CD4-positive, alpha-beta T cell (primary cell): ENCODE measurements at regions not wholly inside any gene's neighbourhood (a gene's known extent, or its start where the extent isn't known, plus 50 kb on each side); places are given as distances from the start of the nearest gene placed in this dataset.

Source experiments
- ATAC-seq: fragments of 200-7000 bp; cut with Tn5 transposase; one replicate; pipeline ENCODE4 v1.10.0; 2022; ENCODE audit warnings: mild to moderate bottlenecking; ENCODE audit not compliant: poor library complexity
- CTCF ChIA-PET: fragments of 350-600 bp; sonication (Branson Sonifier 250); formaldehyde crosslinking; loops from one replicate; lab custom pipeline; 2021; ENCODE audit warnings: antibody characterized with exemption, inconsistent platforms; lab: Charles Lee
- POLR2A ChIA-PET: fragments of 350-600 bp; sonication (Branson Sonifier 250); formaldehyde crosslinking; loops from one replicate; lab custom pipeline; 2021; ENCODE audit warnings: antibody characterized with exemption, inconsistent platforms; lab: Charles Lee
- DNase-seq, 14 experiments: peaks; one replicate each; pipeline ENCODE4 v3.0.0-alpha.2; 2013 to 2020; ENCODE audit warnings: mixed read lengths in 2 of 14
- H3K27ac ChIP-seq, 2 donors: one replicate each; pipeline versions ENCODE4 v1.5.1 to v1.7.0; 2013; ENCODE audit warnings: low read length in 2 of 2, low read depth in 1 of 2, mild to moderate bottlenecking in 1 of 2
- H3K27me3 ChIP-seq, 2 experiments: 1 replicate in 1 of 2; 2 replicates in 1 of 2; pipeline versions ENCODE4 v1.6.1 to v1.7.0; 2013; ENCODE audit warnings: low read length in 2 of 2, control low read depth in 1 of 2, mild to moderate bottlenecking in 1 of 2, moderate library complexity in 1 of 2; ENCODE audit not compliant: insufficient read depth in 2 of 2, control insufficient read depth in 1 of 2
- H3K36me3 ChIP-seq: one replicate; pipeline ENCODE4 v1.6.1; 2013; ENCODE audit warnings: low read length, control low read depth; ENCODE audit not compliant: insufficient read depth
- H3K4me1 ChIP-seq: one replicate; pipeline ENCODE4 v1.6.1; 2013; ENCODE audit warnings: low read length, control low read depth; ENCODE audit not compliant: insufficient read depth
- H3K4me3 ChIP-seq: one replicate; pipeline ENCODE4 v1.5.1; 2013; ENCODE audit warnings: mild to moderate bottlenecking, low read length, moderate library complexity
- H3K9me3 ChIP-seq, 2 experiments: 1 replicate in 1 of 2; 2 replicates in 1 of 2; pipeline versions ENCODE4 v1.6.1 to v1.7.0; 2013; ENCODE audit warnings: low read length in 2 of 2, mild to moderate bottlenecking in 2 of 2, control low read depth in 1 of 2, moderate library complexity in 1 of 2; ENCODE audit not compliant: control insufficient read depth in 1 of 2, insufficient read depth in 1 of 2
- H3K27ac Mint-ChIP-seq: one replicate; pipeline ENCODE4 v1.8.0; 2020; ENCODE audit warnings: mixed read lengths
- H3K27me3 Mint-ChIP-seq: one replicate; pipeline ENCODE4 v1.8.0; 2021; ENCODE audit warnings: mixed read lengths
- H3K36me3 Mint-ChIP-seq: one replicate; pipeline ENCODE4 v1.8.0; 2021; ENCODE audit warnings: low read depth, mixed read lengths
- H3K4me1 Mint-ChIP-seq: one replicate; pipeline ENCODE4 v1.8.0; 2021; ENCODE audit warnings: low read depth, mixed read lengths
- H3K4me3 Mint-ChIP-seq: one replicate; pipeline ENCODE4 v1.8.0; 2020; ENCODE audit warnings: mild to moderate bottlenecking, mixed read lengths
- H3K9me3 Mint-ChIP-seq: one replicate; pipeline ENCODE4 v1.8.0; 2020; ENCODE audit warnings: mixed read lengths
- CTCF ChIP-seq: fragments of 200-600 bp; IDR thresholded peaks from one replicate; pipeline ENCODE4 v1.8.0; 2022; ENCODE audit warnings: antibody characterized with exemption, mild to moderate bottlenecking
- intact Hi-C, 2 experiments: fragments of 100-400 bp; cut with DNase I in 1 of 2; cut with micrococcal nuclease in 1 of 2; formaldehyde crosslinking; loops; one replicate each; pipeline versions ENCODE4 v1.15.1 to v1.9.0; 2023 to 2025; cut with DNase I, micrococcal nuclease

GRCh38 chr10:6823770-6824169, 243.7 kb upstream of the PRKCQ start:
- intact Hi-C loops, result loop anchor here in 1 of 2 experiments (10.0 kb wide), 1 partner anchor 591 kb away; the partner anchor contains the start of gene SFMBT2
- Mint-ChIP-seq H3K27me3 (peaks cover 16% of the 10 kb centered on the region), H3K9me3 (no peaks in the 10 kb centered on the region), H3K4me1 (no peaks in the 10 kb centered on the region), H3K27ac (no peak overlapping the region), H3K4me3 (no peak overlapping the region), H3K36me3 (no peaks in the 10 kb centered on the region)
- ChIA-PET POLR2A (no interaction called here), CTCF (no interaction called here)
- H3K4me1 ChIP-seq, result no peaks in the 10 kb centered on the region
- no peak for TF ChIP-seq CTCF
- DNase-seq, result no peak
- H3K4me3 ChIP-seq, result no peak overlapping the region
- no peaks in the 10 kb centered on the region for H3K9me3 ChIP-seq
- peaks cover 0 to under 1% of the 10 kb centered on the region in 2 experiments for H3K27me3 ChIP-seq
- H3K36me3 ChIP-seq, result no peaks in the 10 kb centered on the region
- no peak for ATAC-seq
- H3K27ac ChIP-seq, result no peak overlapping the region

GRCh38 chr10:6819301-6819700, 239.2 kb upstream of the PRKCQ start:
- no peaks in the 10 kb centered on the region for H3K9me3 ChIP-seq
- ChIA-PET CTCF (no interaction called here), POLR2A (no interaction called here)
- Mint-ChIP-seq H3K36me3 (no peaks in the 10 kb centered on the region), H3K4me1 (no peaks in the 10 kb centered on the region), H3K27me3 (peaks cover 29% of the 10 kb centered on the region), H3K27ac (no peak overlapping the region), H3K4me3 (no peak overlapping the region), H3K9me3 (no peaks in the 10 kb centered on the region)
- peaks cover 4 to 9% of the 10 kb centered on the region in 2 experiments for H3K27me3 ChIP-seq
- H3K4me3 ChIP-seq, result no peak overlapping the region
- no peaks in the 10 kb centered on the region for H3K4me1 ChIP-seq
- DNase-seq (no peak), ATAC-seq (no peak)
- TF ChIP-seq CTCF, result no peak
- intact Hi-C loops, result no loop called here
- no peak overlapping the region for H3K27ac ChIP-seq
- H3K36me3 ChIP-seq, result no peaks in the 10 kb centered on the region

- intact Hi-C loops, result no loop called here
- Mint-ChIP-seq H3K4me1 (no peaks in the 10 kb centered on the region), H3K9me3 (no peaks in the 10 kb centered on the region), H3K27me3 (peaks cover 36% of the 10 kb centered on the region), H3K27ac (no peak overlapping the region), H3K4me3 (no peak overlapping the region), H3K36me3 (no peaks in the 10 kb centered on the region)
- ChIA-PET POLR2A (no interaction called here), CTCF (no interaction called here)
- no peaks in the 10 kb centered on the region for H3K9me3 ChIP-seq
- H3K36me3 ChIP-seq, result no peaks in the 10 kb centered on the region
- no peak for ATAC-seq
- H3K27ac ChIP-seq, result no peak overlapping the region
- DNase-seq, result no peak
- no peak overlapping the region for H3K4me3 ChIP-seq
- no peak for TF ChIP-seq CTCF
- no peaks in the 10 kb centered on the region for H3K4me1 ChIP-seq
- H3K27me3 ChIP-seq, result peaks cover 4 to 9% of the 10 kb centered on the region in 2 experiments
Observed at GRCh38 chr10:6817770-6818169, 237.7 kb upstream of the PRKCQ start.
